CD4-positive, alpha-beta T cell (primary cell): ENCODE measurements at regions not wholly inside any gene's neighbourhood (a gene's known extent, or its start where the extent isn't known, plus 50 kb on each side); places are given as distances from the start of the nearest gene placed in this dataset.

Experiments used
- ATAC-seq: fragments of 200-7000 bp; cut with Tn5 transposase; one replicate; pipeline ENCODE4 v1.10.0; 2022; ENCODE audit warnings: mild to moderate bottlenecking; ENCODE audit not compliant: poor library complexity
- CTCF ChIA-PET: fragments of 350-600 bp; sonication (Branson Sonifier 250); formaldehyde crosslinking; loops from one replicate; lab custom pipeline; 2021; ENCODE audit warnings: antibody characterized with exemption, inconsistent platforms; lab: Charles Lee
- POLR2A ChIA-PET: fragments of 350-600 bp; sonication (Branson Sonifier 250); formaldehyde crosslinking; loops from one replicate; lab custom pipeline; 2021; ENCODE audit warnings: antibody characterized with exemption, inconsistent platforms; lab: Charles Lee
- DNase-seq, 14 experiments: peaks; one replicate each; pipeline ENCODE4 v3.0.0-alpha.2; 2013 to 2020; ENCODE audit warnings: mixed read lengths in 2 of 14
- H3K27ac ChIP-seq, 2 donors: one replicate each; pipeline versions ENCODE4 v1.5.1 to v1.7.0; 2013; ENCODE audit warnings: low read length in 2 of 2, low read depth in 1 of 2, mild to moderate bottlenecking in 1 of 2
- H3K27me3 ChIP-seq, 2 experiments: 1 replicate in 1 of 2; 2 replicates in 1 of 2; pipeline versions ENCODE4 v1.6.1 to v1.7.0; 2013; ENCODE audit warnings: low read length in 2 of 2, control low read depth in 1 of 2, mild to moderate bottlenecking in 1 of 2, moderate library complexity in 1 of 2; ENCODE audit not compliant: insufficient read depth in 2 of 2, control insufficient read depth in 1 of 2
- H3K36me3 ChIP-seq: one replicate; pipeline ENCODE4 v1.6.1; 2013; ENCODE audit warnings: low read length, control low read depth; ENCODE audit not compliant: insufficient read depth
- H3K4me1 ChIP-seq: one replicate; pipeline ENCODE4 v1.6.1; 2013; ENCODE audit warnings: low read length, control low read depth; ENCODE audit not compliant: insufficient read depth
- H3K4me3 ChIP-seq: one replicate; pipeline ENCODE4 v1.5.1; 2013; ENCODE audit warnings: mild to moderate bottlenecking, low read length, moderate library complexity
- H3K9me3 ChIP-seq, 2 experiments: 1 replicate in 1 of 2; 2 replicates in 1 of 2; pipeline versions ENCODE4 v1.6.1 to v1.7.0; 2013; ENCODE audit warnings: low read length in 2 of 2, mild to moderate bottlenecking in 2 of 2, control low read depth in 1 of 2, moderate library complexity in 1 of 2; ENCODE audit not compliant: control insufficient read depth in 1 of 2, insufficient read depth in 1 of 2
- H3K27ac Mint-ChIP-seq: one replicate; pipeline ENCODE4 v1.8.0; 2020; ENCODE audit warnings: mixed read lengths
- H3K27me3 Mint-ChIP-seq: one replicate; pipeline ENCODE4 v1.8.0; 2021; ENCODE audit warnings: mixed read lengths
- H3K36me3 Mint-ChIP-seq: one replicate; pipeline ENCODE4 v1.8.0; 2021; ENCODE audit warnings: low read depth, mixed read lengths
- H3K4me1 Mint-ChIP-seq: one replicate; pipeline ENCODE4 v1.8.0; 2021; ENCODE audit warnings: low read depth, mixed read lengths
- H3K4me3 Mint-ChIP-seq: one replicate; pipeline ENCODE4 v1.8.0; 2020; ENCODE audit warnings: mild to moderate bottlenecking, mixed read lengths
- H3K9me3 Mint-ChIP-seq: one replicate; pipeline ENCODE4 v1.8.0; 2020; ENCODE audit warnings: mixed read lengths
- intact Hi-C, 2 experiments: fragments of 100-400 bp; cut with DNase I in 1 of 2; cut with micrococcal nuclease in 1 of 2; formaldehyde crosslinking; loops; one replicate each; pipeline versions ENCODE4 v1.15.1 to v1.9.0; 2023 to 2025; cut with DNase I, micrococcal nuclease
- TF ChIP-seq, protein P1 (sequence below): fragments of 200-600 bp; IDR thresholded peaks from one replicate; pipeline ENCODE4 v1.8.0; 2022; ENCODE audit warnings: antibody characterized with exemption, mild to moderate bottlenecking

- TF ChIP-seq, protein P1, sequence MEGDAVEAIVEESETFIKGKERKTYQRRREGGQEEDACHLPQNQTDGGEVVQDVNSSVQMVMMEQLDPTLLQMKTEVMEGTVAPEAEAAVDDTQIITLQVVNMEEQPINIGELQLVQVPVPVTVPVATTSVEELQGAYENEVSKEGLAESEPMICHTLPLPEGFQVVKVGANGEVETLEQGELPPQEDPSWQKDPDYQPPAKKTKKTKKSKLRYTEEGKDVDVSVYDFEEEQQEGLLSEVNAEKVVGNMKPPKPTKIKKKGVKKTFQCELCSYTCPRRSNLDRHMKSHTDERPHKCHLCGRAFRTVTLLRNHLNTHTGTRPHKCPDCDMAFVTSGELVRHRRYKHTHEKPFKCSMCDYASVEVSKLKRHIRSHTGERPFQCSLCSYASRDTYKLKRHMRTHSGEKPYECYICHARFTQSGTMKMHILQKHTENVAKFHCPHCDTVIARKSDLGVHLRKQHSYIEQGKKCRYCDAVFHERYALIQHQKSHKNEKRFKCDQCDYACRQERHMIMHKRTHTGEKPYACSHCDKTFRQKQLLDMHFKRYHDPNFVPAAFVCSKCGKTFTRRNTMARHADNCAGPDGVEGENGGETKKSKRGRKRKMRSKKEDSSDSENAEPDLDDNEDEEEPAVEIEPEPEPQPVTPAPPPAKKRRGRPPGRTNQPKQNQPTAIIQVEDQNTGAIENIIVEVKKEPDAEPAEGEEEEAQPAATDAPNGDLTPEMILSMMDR, result no peak
- no peaks in the 10 kb centered on the region for H3K36me3 ChIP-seq
- Mint-ChIP-seq H3K27me3 (peaks cover 6% of the 10 kb centered on the region), H3K4me1 (no peaks in the 10 kb centered on the region), H3K27ac (no peak overlapping the region), H3K36me3 (no peaks in the 10 kb centered on the region), H3K9me3 (peaks cover 3% of the 10 kb centered on the region), H3K4me3 (no peak overlapping the region)
- H3K4me1 ChIP-seq, result no peaks in the 10 kb centered on the region
- POLR2A ChIA-PET, result no interaction called here
- intact Hi-C loops, result no loop called here
- H3K27me3 ChIP-seq, result peaks cover 0 to 4% of the 10 kb centered on the region in 2 experiments
- H3K27ac ChIP-seq, result no peak overlapping the region
- no peak for DNase-seq
- ATAC-seq, result no peak
- CTCF ChIA-PET, result no interaction called here
- H3K4me3 ChIP-seq, result no peak overlapping the region
- H3K9me3 ChIP-seq, result no peaks in the 10 kb centered on the region
These were observed 74.6 kb upstream of the EGFR start for GRCh38 chr7:54944179-54944578.

DNA sequence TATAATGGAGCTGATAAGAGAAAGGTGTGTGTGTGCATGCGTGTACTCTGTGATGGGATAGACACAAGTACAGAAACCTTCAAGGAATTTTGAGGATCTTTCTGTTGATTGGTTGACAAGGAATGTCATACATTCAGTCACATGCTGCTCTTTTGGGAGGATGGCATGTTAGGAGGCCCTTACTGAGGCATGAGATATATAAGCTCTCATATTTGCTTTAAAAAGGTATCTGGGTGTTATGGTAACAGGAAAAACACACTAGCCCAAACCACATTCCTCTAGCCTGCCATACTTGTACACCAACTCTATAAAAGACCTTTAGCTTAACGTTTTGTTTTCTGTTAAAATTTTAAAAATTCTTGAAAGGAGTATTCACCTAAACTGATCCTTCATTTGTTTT lies 72.5 kb upstream of the EGFR start:
- CTCF ChIA-PET, result interaction anchor here (1.5 kb wide), 1 partner anchor 9 kb away, joined by 3 read pairs; no protein-coding TSS in a partner anchor
- intact Hi-C loops, result no loop called here
- POLR2A ChIA-PET, result no interaction called here
- TF ChIP-seq, protein P1, result no peak
- H3K4me3 Mint-ChIP-seq, result no peak overlapping the region
- no peaks in the 10 kb centered on the region for H3K27me3 ChIP-seq
- no peaks in the 10 kb centered on the region for H3K9me3 ChIP-seq
- no peak overlapping the region for H3K4me3 ChIP-seq
- H3K36me3 Mint-ChIP-seq, result no peaks in the 10 kb centered on the region
- H3K27me3 Mint-ChIP-seq, result no peaks in the 10 kb centered on the region
- no peaks in the 10 kb centered on the region for H3K4me1 Mint-ChIP-seq
- no peak overlapping the region for H3K27ac ChIP-seq
- H3K4me1 ChIP-seq, result no peaks in the 10 kb centered on the region
- H3K27ac Mint-ChIP-seq, result no peak overlapping the region
- DNase-seq, result no peak
- ATAC-seq, result no peak
- no peaks in the 10 kb centered on the region for H3K36me3 ChIP-seq
- H3K9me3 Mint-ChIP-seq, result peaks cover 9% of the 10 kb centered on the region

DNA sequence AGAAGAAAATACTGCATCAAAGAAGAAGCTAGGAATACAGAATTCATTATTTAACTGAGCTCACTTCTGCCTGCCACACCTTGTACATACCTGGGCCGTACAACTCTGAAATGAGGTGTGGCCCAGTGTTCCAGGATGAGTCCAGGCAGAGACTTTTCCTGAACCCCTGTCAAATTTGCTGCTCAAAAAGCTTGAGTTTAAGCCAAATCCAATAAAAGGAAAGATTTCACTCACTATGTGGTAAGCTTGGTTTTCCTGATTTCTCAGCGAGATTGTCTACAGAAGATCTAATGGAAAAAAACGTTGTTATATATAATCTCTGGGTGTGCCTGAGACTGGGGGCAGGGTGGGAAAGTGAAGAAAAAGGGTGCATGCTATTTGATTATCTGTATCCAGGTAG lies 72.1 kb upstream of the EGFR start:
- Histone ChIP-seq H3K27me3 (no peaks in the 10 kb centered on the region), H3K9me3 (no peaks in the 10 kb centered on the region), H3K27ac (no peak overlapping the region), H3K4me1 (no peaks in the 10 kb centered on the region), H3K36me3 (no peaks in the 10 kb centered on the region), H3K4me3 (no peak overlapping the region)
- ATAC-seq (no peak), DNase-seq (no peak)
- intact Hi-C loops, result no loop called here
- Mint-ChIP-seq H3K27me3 (no peaks in the 10 kb centered on the region), H3K9me3 (peaks cover 10% of the 10 kb centered on the region), H3K27ac (no peak overlapping the region), H3K4me1 (no peaks in the 10 kb centered on the region), H3K4me3 (no peak overlapping the region), H3K36me3 (no peaks in the 10 kb centered on the region)
- CTCF ChIA-PET, result interaction anchor here (1.5 kb wide), 1 partner anchor 8 kb away, joined by 3 read pairs; no protein-coding TSS in a partner anchor
- TF ChIP-seq, protein P1, result no peak
- POLR2A ChIA-PET, result no interaction called here
